ENCODE measurements at regions not wholly inside any gene's neighbourhood (a gene's known extent, or its start where the extent isn't known, plus 50 kb on each side); places are given as distances from the start of the nearest gene placed in this dataset.

GRCh38 chr13:23995283-23996073, 98.2 kb upstream of the C1QTNF9B start:
- Histone ChIP-seq H3K27ac (ENCODE audit: low read length in 2 of 2) (no peak overlapping the region), H3K36me3 (replicated peaks in 1 of 2; ENCODE audit: control extremely low read depth in 1 of 2, control insufficient read depth in 1 of 2, extremely low read depth in 1 of 2, insufficient read depth in 2 of 2, low read length in 1 of 2) (no peaks in the 10 kb centered on the region), H3K4me2 (replicated peaks; ENCODE audit: low read depth, low read length, poor library complexity, severe bottlenecking) (no peak overlapping the region), H4K20me1 (ENCODE audit: control insufficient read depth, insufficient read depth, low read length, poor library complexity, severe bottlenecking) (no peaks in the 10 kb centered on the region), H3K79me2 (ENCODE audit: control insufficient read depth, insufficient read depth, low read length) (no peaks in the 10 kb centered on the region), H3K9me3 (ENCODE audit: control extremely low read depth in 1 of 3, control insufficient read depth in 2 of 3, insufficient read depth in 1 of 3, low read length in 2 of 3) (no peaks in the 10 kb centered on the region), H3K27me3 (replicated peaks in 1 of 4; ENCODE audit: control extremely low read depth in 1 of 4, control insufficient read depth in 3 of 4, insufficient read depth in 4 of 4, low read length in 3 of 4) (peaks cover 0 to 19% (median 0%) of the 10 kb centered on the region in 4 experiments), H2AFZ (ENCODE audit: insufficient read depth, low read depth, low read length, poor library complexity, severe bottlenecking) (no peak overlapping the region), H3K9ac (ENCODE audit: low read length) (no peak overlapping the region), H3K4me3 (ENCODE audit: control extremely low read depth in 1 of 5, extremely low read depth in 1 of 5, insufficient read depth in 1 of 5, low read depth in 2 of 5, low read length in 4 of 5) (no peak overlapping the region), H3K4me1 (ENCODE audit: control insufficient read depth in 2 of 2, insufficient read depth in 2 of 2, low read length in 2 of 2) (no peaks in the 10 kb centered on the region)
- peaks cover 12% of the 10 kb centered on the region for H3K27me3 Mint-ChIP-seq
- POLR2A ChIA-PET, result no interaction called here
- WGBS (ENCODE audit: insufficient coverage), result 25% methylated on average over 3 of the region's 6 CpGs
- intact Hi-C loops (cut with micrococcal nuclease), result no loop called here
- TF ChIP-seq, protein P1, sequence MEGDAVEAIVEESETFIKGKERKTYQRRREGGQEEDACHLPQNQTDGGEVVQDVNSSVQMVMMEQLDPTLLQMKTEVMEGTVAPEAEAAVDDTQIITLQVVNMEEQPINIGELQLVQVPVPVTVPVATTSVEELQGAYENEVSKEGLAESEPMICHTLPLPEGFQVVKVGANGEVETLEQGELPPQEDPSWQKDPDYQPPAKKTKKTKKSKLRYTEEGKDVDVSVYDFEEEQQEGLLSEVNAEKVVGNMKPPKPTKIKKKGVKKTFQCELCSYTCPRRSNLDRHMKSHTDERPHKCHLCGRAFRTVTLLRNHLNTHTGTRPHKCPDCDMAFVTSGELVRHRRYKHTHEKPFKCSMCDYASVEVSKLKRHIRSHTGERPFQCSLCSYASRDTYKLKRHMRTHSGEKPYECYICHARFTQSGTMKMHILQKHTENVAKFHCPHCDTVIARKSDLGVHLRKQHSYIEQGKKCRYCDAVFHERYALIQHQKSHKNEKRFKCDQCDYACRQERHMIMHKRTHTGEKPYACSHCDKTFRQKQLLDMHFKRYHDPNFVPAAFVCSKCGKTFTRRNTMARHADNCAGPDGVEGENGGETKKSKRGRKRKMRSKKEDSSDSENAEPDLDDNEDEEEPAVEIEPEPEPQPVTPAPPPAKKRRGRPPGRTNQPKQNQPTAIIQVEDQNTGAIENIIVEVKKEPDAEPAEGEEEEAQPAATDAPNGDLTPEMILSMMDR (IDR thresholded peaks at IDR 0.05), result no peak
- TF ChIP-seq EZH2 (IDR thresholded peaks at IDR 0.05; ENCODE audit: borderline replicate concordance, insufficient read depth, low read depth, low read length, poor library complexity, severe bottlenecking), result no peak
- H3K27ac Mint-ChIP-seq, result no peak overlapping the region
- DNase-seq, result no peak
- no peak overlapping the region for H3K4me3 Mint-ChIP-seq
- H3K4me1 Mint-ChIP-seq, result no peaks in the 10 kb centered on the region
- no peak for ATAC-seq (ENCODE audit: low read depth)
- CTCF ChIA-PET, result no interaction called here
- H3K9me3 Mint-ChIP-seq (ENCODE audit: insufficient read depth), result no peaks in the 10 kb centered on the region

GRCh38 chr13:23996456-23996855, 99.2 kb upstream of the C1QTNF9B start:
- no peak overlapping the region for H3K4me3 Mint-ChIP-seq
- H3K4me1 Mint-ChIP-seq, result no peaks in the 10 kb centered on the region
- ChIA-PET CTCF (no interaction called here), POLR2A (no interaction called here)
- H3K4me3 ChIP-seq (ENCODE audit: control extremely low read depth in 1 of 5, extremely low read depth in 1 of 5, insufficient read depth in 1 of 5, low read depth in 2 of 5, low read length in 4 of 5), result no peak overlapping the region
- no peak for DNase-seq
- no peaks in the 10 kb centered on the region for H3K79me2 ChIP-seq (ENCODE audit: control insufficient read depth, insufficient read depth, low read length)
- intact Hi-C loops (cut with micrococcal nuclease), result no loop called here
- no peak for ATAC-seq (ENCODE audit: low read depth)
- H3K27me3 Mint-ChIP-seq, result peaks cover 5% of the 10 kb centered on the region
- H3K27ac ChIP-seq (ENCODE audit: low read length in 2 of 2), result no peak overlapping the region
- no peaks in the 10 kb centered on the region for H3K4me1 ChIP-seq (ENCODE audit: control insufficient read depth in 2 of 2, insufficient read depth in 2 of 2, low read length in 2 of 2)
- no peaks in the 10 kb centered on the region for H3K36me3 ChIP-seq (replicated peaks in 1 of 2; ENCODE audit: control extremely low read depth in 1 of 2, control insufficient read depth in 1 of 2, extremely low read depth in 1 of 2, insufficient read depth in 2 of 2, low read length in 1 of 2)
- no peak overlapping the region for H3K4me2 ChIP-seq (replicated peaks; ENCODE audit: low read depth, low read length, poor library complexity, severe bottlenecking)
- H3K27ac Mint-ChIP-seq, result no peak overlapping the region
- no peak overlapping the region for H2AFZ ChIP-seq (ENCODE audit: insufficient read depth, low read depth, low read length, poor library complexity, severe bottlenecking)
- WGBS (ENCODE audit: insufficient coverage), result 75% methylated on average over 1 of the region's 2 CpGs
- H3K9ac ChIP-seq (ENCODE audit: low read length), result no peak overlapping the region
- peaks cover 0 to 10% (median 0%) of the 10 kb centered on the region in 4 experiments for H3K27me3 ChIP-seq (replicated peaks in 1 of 4; ENCODE audit: control extremely low read depth in 1 of 4, control insufficient read depth in 3 of 4, insufficient read depth in 4 of 4, low read length in 3 of 4)
- no peaks in the 10 kb centered on the region for H3K9me3 Mint-ChIP-seq (ENCODE audit: insufficient read depth)
- no peaks in the 10 kb centered on the region for H4K20me1 ChIP-seq (ENCODE audit: control insufficient read depth, insufficient read depth, low read length, poor library complexity, severe bottlenecking)
- H3K9me3 ChIP-seq (ENCODE audit: control extremely low read depth in 1 of 3, control insufficient read depth in 2 of 3, insufficient read depth in 1 of 3, low read length in 2 of 3), result no peaks in the 10 kb centered on the region
- no peak for TF ChIP-seq EZH2 (IDR thresholded peaks at IDR 0.05; ENCODE audit: borderline replicate concordance, insufficient read depth, low read depth, low read length, poor library complexity, severe bottlenecking)
- TF ChIP-seq, protein P1 (IDR thresholded peaks at IDR 0.05), result no peak
